Fibroblast of pulmonary artery (primary cell): ENCODE measurements at regions not wholly inside any gene's neighbourhood (a gene's known extent, or its start where the extent isn't known, plus 50 kb on each side); places are given as distances from the start of the nearest gene placed in this dataset.
A peak's percentile ranks its signal among the peaks of the same experiment; 100 is the strongest.

Source experiments
- DNase-seq: peaks from one replicate; pipeline ENCODE4 v3.0.0-alpha.2; 2010; ENCODE audit warnings: low read depth
- H3K4me3 ChIP-seq: replicated peaks from 2 replicates; pipeline ENCODE4 v1.5.1; 2011; ENCODE audit warnings: low read depth, mild to moderate bottlenecking, control low read depth, low read length, moderate library complexity
- CTCF ChIP-seq: IDR thresholded peaks from 2 replicates; pipeline ENCODE4 v1.5.1; 2011; ENCODE audit warnings: mild to moderate bottlenecking, control low read depth, low read length, inconsistent platforms; ENCODE audit errors: missing control alignments

GRCh38 chr1:81484284-81484683 lies 316.4 kb upstream of the ADGRL2 start:
- no peak for DNase-seq
- TF ChIP-seq CTCF: no peak
- H3K4me3 ChIP-seq: no peak overlapping the region

- no peak for TF ChIP-seq CTCF
- peak overlapping the region; percentile 13 for H3K4me3 ChIP-seq
- DNase-seq: no peak
Measured at GRCh38 chr1:81478219-81478618, 322.5 kb upstream of the ADGRL2 start.

GRCh38 chr1:81477710-81478109 lies 323.0 kb upstream of the ADGRL2 start:
- peak; percentile 32 for DNase-seq
- peak overlapping the region; percentile 13 for H3K4me3 ChIP-seq
- TF ChIP-seq CTCF: no peak

- DNase-seq: no peak
- no peak for TF ChIP-seq CTCF
- no peak overlapping the region for H3K4me3 ChIP-seq
Measured at GRCh38 chr1:81472387-81472786, 328.3 kb upstream of the ADGRL2 start.

- no peak for TF ChIP-seq CTCF
- DNase-seq: no peak
- H3K4me3 ChIP-seq: no peak overlapping the region
Measured at GRCh38 chr1:81471255-81471654, 329.5 kb upstream of the ADGRL2 start.

- no peak overlapping the region for H3K4me3 ChIP-seq
- no peak for TF ChIP-seq CTCF
- DNase-seq: no peak
Measured at GRCh38 chr1:81470275-81470674, 330.5 kb upstream of the ADGRL2 start.

- H3K4me3 ChIP-seq: no peak overlapping the region
- no peak for DNase-seq
- TF ChIP-seq CTCF: no peak
Measured at GRCh38 chr1:81467383-81467782, 333.4 kb upstream of the ADGRL2 start.
